AG08396 (cell line): ENCODE measurements at regions not wholly inside any gene's neighbourhood (a gene's known extent, or its start where the extent isn't known, plus 50 kb on each side); places are given as distances from the start of the nearest gene placed in this dataset.
A peak's percentile ranks its signal among the peaks of the same experiment; 100 is the strongest.

Experiments
- DNase-seq: peaks from one replicate; pipeline ENCODE4 v3.0.0; 2012; ENCODE audit warnings: low spot score, mixed read lengths

- DNase-seq, result no peak
These were observed 96.3 kb upstream of the PDC start for GRCh38 chr1:186557147-186557777.

DNA sequence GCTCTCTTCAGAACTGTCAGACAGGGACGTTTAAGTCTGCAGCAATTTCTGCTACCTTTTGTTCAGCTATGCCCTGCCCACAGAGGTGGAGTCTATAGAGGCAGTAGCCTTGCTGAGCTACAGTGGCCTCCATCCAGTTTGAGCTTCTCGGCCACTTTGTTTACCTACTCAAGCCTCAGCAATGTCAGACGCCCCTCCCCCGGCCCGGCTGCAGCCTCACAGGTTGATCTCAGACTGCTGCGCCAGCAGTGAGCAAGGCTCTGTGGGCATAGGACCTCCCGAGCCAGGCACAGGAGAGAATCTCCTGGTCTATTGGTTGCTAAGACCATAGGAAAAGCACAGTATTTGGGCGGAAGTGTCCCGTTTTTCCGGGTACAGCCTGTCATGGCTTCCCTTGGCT lies 89.9 kb upstream of the PDC start:
- no peak for DNase-seq

DNA sequence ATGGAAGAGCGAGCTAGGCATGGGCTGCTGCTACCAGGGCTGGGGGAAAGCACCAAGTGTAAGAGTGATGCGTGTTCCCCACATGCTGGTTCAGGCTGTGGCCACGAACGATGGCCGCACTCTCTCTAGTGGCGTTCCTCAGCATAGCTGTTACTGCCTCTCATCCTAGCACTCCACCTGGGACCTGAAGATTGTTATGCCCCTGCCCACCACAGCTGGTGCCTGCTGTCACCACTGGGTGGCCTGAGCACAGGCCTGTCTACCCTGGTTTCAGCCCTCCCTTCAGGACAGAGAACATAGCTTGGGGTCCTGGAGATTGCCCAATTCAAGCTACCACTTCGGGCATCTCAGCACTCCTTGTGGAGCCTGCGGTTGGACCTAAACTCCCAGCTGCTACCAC lies 80.1 kb upstream of the PDC start:
- no peak for DNase-seq

GRCh38 chr1:186540521-186540920 lies 79.6 kb upstream of the PDC start:
- no peak for DNase-seq

GRCh38 chr1:186536273-186536890 lies 75.5 kb upstream of the PDC start:
- DNase-seq, result no peak

DNA sequence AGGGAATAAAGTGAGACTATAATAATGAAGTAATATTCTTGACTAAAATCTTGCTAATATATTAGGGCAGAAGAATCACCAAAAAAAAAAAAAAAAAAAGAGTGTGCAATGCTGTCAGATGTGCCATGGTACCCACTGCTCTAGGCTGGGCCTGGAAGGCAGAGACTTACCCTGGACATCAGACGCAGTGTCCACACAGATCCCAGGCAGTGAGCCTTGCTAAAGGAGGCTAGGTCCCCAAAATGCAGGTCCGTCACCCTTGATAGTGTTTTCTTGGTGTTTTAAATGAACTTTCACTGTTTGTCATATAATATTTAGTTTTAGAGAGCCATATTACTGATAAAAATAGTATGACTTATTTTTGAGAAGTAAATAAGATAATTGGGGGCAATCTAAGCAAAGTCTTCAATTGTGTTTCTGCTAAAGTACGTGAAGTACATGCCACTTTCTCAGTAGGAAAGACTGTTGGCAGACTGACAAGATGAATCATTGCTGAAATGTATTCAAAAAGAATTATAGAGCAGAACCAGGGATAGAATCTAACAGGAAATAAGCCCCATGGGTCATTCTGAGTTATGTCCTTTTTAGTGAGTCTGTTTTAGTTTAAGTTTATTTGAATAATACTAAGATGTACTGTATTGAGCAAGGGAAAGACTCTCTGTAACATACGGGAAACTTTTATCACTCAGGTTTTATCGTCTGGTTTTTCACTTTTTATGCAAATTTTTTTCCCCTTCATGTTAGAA lies 74.6 kb upstream of the PDC start:
- peak; percentile 34 for DNase-seq

DNA sequence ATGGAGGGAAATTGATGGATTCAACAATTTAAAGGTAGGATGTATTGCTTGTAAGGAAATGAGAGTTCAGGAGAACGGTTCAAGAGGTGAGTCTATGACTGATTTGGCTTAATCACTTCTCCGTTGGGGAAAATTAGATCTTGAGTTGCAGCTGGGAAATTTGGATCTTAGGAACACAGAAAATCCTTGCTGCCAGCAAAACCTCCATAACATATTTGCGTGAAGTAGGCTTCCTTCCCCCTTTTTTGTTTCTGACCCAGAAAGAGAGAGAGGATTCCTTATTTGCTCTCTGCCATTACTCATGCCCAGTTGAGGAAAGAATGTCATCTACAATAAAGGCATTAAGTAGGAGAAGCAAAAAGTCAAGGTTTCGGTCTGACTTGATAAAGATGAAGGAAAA lies 73.5 kb upstream of the PDC start:
- no peak for DNase-seq

DNA sequence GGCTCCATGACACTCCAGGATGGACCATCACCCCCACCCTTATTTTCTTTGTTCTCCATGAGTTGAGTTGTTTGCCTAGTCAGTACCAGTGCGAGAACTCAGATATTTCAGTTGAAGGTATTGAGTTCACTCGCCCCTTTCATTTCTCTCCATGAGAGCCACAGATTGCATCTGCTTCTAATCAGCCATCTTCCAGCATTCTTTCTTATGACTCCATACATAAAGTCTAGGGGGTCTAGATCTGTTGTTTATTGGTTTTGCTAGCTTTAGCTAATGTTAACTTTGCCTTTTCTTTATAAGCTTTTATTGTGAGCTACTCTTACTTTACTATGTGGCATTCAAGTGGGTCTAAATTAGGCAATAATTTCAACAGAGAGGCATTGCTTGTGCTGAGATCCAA lies 71.6 kb upstream of the PDC start:
- no peak for DNase-seq

DNA sequence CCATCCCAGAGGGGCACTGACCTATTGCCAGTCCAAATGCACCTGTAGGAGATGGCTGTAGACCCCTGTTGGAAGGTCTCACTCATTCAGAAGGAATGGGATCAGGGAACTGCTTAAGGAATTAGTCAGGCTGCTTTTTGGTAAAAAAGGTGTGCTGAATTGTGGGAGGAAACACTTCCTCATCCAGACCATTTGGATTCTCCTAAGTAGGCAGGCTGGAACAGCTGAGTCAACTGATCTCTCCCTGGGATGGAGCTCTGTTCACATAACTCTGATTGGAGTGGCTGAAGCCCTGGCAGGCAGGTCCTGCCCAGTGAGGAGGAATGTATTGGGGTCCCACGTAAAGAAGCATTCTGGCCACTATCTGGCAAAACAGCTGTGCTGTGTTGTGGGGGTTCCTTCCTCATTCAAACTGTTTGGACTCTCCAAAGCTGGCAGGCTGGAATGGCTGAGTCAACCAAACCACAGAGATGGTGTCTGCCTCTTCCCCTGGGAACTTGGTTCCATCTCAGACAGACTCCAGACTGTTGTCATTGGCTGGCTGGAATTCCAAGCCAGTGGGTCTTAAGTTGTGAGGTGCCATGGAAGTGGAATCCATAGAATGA lies 70.7 kb upstream of the PDC start:
- no peak for DNase-seq

GRCh38 chr1:186530109-186530508 lies 69.2 kb upstream of the PDC start:
- no peak for DNase-seq

GRCh38 chr1:186519982-186520381 lies 59.1 kb upstream of the PDC start:
- no peak for DNase-seq

DNA sequence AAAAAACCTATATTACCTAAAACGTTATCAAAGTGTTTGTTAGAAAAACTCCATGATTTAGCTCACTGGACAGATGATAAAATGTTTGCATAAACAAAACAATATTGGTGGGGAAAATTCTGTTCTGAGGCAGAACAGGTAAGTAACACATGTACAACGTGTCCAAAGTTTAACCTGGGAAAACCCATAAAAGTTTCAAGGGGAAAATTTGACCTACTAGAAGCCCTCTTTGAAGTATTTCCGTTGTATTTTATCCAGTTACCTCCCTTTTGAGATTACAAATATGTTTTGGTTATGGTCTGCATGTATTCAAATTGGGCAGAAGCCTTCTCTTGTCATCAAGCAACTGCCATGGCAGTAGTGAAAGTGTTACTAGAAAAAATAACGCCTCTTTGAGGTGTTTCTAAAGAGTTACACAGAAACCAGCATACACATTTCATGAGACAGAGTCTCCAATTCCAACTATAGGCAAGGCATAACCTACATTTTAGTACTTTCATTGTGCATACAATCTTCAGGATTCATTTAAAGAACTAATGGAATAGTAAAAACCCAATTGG lies 58.0 kb upstream of the PDC start:
- DNase-seq, result no peak

DNA sequence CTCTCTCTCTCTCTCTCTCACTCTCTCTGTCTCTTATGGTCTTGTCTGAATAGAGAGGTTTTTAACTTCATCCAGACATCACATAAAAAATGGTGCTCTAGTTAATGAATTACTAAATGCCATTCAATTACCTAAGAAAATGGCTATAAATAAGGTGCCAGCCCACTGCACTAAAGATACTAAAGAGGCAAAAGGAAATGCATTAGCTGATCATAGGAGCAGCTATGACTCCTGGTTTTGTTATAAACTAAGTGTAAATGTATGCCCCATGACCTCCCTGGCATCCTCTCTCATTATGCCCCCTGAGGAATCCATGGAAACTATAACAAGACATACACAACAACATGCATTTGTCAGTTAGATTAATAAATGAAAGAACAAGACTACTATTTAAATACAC lies 57.5 kb upstream of the PDC start:
- no peak for DNase-seq

GRCh38 chr1:186514367-186514766 lies 53.5 kb upstream of the PDC start:
- DNase-seq, result no peak

DNA sequence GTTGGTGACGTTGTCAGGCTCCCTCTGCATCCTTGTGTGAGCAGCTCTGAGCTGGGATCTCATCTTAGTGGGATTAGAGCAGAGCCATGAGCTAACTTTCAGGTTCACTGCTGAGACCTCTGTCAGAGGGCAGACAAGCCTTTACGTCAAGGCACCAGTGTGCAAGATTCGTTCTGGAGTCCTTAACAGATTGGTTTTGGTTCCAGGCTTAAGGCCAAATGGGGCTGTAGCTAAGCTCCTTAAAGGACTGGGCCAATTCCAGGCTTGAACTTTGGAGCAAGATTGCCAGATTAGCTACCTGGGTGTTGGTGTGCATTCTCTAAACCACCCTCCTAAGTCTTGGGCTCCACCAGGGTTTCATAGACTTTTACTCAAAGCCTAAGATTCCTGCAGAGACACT lies 52.6 kb upstream of the PDC start:
- no peak for DNase-seq

DNA sequence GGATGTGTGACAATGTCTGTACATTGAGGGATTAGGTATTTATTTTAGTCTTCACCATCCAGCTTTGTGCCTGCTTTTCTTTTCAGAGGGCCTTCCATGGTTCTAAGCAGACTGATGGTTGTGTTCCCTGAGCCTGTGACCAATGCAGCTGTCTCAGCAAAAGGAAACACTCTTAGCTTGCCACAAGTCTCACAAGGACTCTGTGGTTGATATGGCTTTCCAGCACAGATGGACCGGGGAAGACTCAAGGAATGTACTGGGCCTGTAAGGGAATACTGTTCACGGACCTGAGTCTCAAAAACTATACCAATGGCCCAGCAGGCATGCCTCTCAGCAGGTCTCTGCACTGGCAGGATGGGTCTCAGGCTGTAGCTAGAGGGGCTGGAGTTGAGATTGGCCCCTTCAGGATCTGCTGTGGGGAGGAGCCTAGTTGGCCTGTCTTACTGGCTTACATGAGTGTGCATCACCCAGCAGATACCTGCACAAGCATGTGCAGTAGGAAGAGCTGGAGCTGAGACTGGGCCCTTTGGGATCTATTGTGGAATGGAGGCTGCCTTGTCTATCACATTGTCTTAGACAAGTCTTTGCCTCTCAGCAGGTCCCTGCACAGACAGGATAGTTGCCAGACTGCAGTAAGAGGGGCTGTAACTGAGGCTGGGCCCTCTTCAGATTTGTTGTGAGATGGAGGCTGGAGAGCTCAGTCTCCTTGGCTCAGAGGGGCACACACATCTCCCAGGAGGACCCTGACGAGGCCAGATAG lies 52.0 kb upstream of the PDC start:
- DNase-seq, result no peak

DNA sequence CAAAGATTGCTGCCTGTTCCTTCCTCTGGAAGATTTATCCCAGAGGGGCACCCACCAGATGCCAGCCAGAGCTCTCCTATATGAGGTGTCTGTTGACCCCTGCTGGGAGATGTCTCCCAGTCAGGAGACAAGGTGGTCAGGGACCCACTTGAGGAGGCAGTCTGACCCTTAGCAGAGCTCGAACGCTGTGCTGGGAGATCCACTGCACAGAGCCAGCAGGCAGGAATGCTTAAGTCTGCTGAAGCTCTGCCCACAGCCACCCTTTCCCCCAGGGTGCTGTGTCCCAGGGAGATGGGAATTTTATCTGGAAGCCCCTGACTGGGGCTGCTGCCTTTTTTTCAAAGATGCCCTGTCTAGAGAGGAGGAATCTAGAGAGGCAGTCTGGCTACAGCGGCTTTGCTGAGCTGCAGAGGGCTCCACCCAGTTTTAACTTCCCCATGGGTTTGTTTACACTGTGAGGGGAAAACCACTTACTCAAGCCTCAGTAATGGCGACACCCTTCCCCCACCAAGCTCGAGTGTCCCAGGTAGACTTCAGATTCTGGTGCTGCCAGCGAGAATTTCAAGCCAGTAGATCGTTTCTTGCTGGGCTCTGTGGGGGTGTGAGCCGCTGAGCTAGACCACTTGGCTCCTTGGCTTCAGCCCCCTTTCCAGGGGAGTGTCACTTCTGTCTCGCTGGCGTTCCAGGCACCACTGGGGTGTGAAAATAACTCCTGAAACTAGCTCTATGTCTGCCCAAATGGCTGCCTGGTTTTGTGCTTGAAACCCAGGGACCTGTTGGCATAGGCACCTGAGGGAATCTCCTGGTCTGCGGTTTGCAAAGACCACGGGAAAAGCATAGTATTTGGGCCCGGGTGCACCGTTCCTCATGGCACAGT lies 51.1 kb upstream of the PDC start:
- DNase-seq, result no peak
